GM13977 (cell line): ENCODE measurements at regions not wholly inside any gene's neighbourhood (a gene's known extent, or its start where the extent isn't known, plus 50 kb on each side); places are given as distances from the start of the nearest gene placed in this dataset.

Source experiments
- DNase-seq: peaks from one replicate; pipeline ENCODE4 v3.0.0; 2012; ENCODE audit warnings: low spot score
- CTCF ChIP-seq: IDR thresholded peaks from 2 replicates; pipeline ENCODE4 v1.5.1; 2012; ENCODE audit warnings: mild to moderate bottlenecking, control low read depth; ENCODE audit not compliant: insufficient read depth; ENCODE audit errors: extremely low read depth, missing control alignments
- in situ Hi-C: fragments of 300-500 bp; cut with MboI; formaldehyde crosslinking; loops from one replicate; pipeline ENCODE4 v1.12.0; 2022; ENCODE audit warnings: low sequenced_read_pairs, low pct_unique_long_range_greater_than_20kb, mixed read lengths, inconsistent platforms; ENCODE audit not compliant: unreplicated experiment

GRCh38 chr6:122130026-122130348 lies 269.5 kb upstream of the HSF2 start:
- DNase-seq = no peak
- in situ Hi-C loops = no loop called here
- no peak for TF ChIP-seq CTCF

GRCh38 chr6:122130518-122130917 lies 268.9 kb upstream of the HSF2 start:
- no peak for DNase-seq
- TF ChIP-seq CTCF = no peak
- in situ Hi-C loops = no loop called here

GRCh38 chr6:122136386-122136785 lies 263.1 kb upstream of the HSF2 start:
- no peak for TF ChIP-seq CTCF
- in situ Hi-C loops = no loop called here
- DNase-seq = no peak

DNA sequence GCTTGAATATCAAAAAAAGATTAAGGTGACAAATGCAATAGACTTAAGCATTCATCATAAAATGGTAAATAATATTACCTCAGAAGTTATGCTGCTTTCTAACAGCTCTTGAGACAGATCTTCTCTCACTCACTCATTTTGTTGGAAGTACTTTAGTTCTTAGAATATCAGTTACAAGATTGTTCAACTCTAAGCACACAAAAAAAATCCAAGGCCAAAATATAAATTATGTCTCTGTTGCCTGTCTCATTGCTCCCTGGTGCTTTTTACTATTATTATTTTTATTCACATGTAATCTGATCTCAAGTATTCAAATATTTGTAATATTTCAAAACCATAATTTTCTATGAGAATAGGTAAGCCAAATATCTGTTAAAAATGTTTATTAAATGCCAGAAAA lies 259.4 kb upstream of the HSF2 start:
- in situ Hi-C loops = no loop called here
- DNase-seq = no peak
- no peak for TF ChIP-seq CTCF

DNA sequence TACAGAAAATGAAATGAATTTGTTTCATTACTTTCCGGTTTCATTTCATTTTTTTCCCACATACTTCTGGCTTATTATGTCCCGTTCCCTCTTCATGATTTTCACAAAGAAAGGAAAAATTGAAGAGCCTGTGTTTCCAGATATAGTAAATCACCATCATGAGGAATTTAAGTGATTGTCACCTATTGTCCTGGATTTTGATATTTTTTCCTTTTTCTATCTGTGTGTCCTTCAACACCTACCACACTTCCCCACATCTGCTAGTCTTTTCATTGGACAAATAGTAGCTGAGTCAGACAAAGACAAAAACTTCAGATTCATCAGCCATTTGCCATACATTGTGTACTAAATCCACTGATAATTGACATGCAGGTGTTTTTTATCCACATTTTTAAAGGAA lies 258.2 kb upstream of the HSF2 start:
- in situ Hi-C loops = no loop called here
- TF ChIP-seq CTCF = no peak
- no peak for DNase-seq

DNA sequence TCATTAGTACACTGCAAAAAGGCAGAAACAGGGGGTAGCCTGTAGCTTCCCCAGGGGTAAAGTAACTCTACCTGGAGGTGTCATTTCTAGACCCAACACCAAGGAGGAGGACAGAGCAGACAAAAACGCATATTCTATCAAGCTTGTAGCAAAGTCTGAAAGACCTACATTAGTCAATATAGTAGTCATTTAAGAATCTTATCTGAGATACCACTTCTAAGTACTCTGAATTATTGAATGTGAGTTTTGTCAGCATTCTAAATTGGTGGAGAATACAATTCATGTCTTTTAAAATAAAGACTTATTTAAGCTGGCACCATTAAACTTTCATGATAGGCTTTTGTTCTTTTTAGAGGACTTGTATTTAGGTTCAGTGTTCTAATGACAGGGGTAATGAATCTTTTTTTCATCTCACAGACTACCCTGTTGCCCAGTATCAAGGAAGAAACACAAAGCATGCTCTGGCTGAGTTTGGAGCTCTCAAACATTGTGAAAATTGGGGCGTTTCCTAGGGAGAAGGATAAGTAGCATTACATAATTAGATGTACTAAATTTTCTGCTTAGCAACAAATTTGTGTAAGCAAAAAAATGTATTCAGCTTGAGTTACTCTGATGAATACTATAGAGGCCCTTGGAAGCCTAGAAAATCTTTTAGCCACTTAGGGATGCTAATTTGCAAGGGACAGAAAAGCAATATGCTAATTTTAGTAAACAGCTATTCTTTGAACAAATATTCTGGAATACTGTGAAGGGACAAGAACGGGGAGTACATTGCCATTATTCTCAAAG lies 255.4 kb upstream of the HSF2 start:
- no peak for TF ChIP-seq CTCF
- DNase-seq = no peak
- in situ Hi-C loops = no loop called here
